ENCODE measurements at regions not wholly inside any gene's neighbourhood (a gene's known extent, or its start where the extent isn't known, plus 50 kb on each side); places are given as distances from the start of the nearest gene placed in this dataset.

DNA sequence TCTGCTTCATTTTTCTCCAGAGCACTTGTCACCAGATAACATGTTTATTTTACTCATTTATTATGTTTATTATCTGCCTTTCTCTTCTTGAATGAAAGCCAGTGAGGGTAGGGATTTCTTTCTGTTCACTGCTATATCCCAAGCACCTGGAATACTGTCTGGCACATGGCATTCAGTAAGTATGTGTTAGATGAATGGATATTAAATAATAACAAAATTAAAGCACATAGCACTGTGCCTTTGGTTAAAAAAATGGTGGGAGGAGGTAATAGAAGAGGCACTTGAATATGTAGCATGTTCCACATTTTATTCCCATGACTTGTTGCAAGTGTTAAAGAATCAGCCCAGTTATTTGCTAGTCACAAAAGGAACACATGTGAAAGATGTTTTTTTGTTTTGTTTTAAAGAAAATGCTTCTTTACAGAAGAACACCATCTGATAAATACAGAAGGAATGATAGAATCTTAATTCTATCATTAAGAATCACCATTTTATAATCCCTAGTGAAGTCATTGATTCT, 151.0 kb downstream of the DLEU7 start:
- Histone ChIP-seq H3K9me3 (ENCODE audit: low read depth, low read length, poor library complexity, severe bottlenecking) (no peaks in the 10 kb centered on the region), H3K4me3 (ENCODE audit: low read depth, low read length, poor library complexity, severe bottlenecking) (no peak overlapping the region), H3K36me3 (ENCODE audit: insufficient read depth, low read length, poor library complexity, severe bottlenecking) (no peaks in the 10 kb centered on the region), H3K27ac (ENCODE audit: low read depth, low read length, poor library complexity, severe bottlenecking) (no peak overlapping the region), H3K27me3 (replicated peaks; ENCODE audit: insufficient read depth, low read depth, low read length, poor library complexity) (no peaks in the 10 kb centered on the region), H3K4me1 (ENCODE audit: insufficient read depth, low read length, poor library complexity, severe bottlenecking) (no peaks in the 10 kb centered on the region)
- intact Hi-C loops (cut with micrococcal nuclease; ENCODE audit: unreplicated experiment), result no loop called here
- no TSS peak for BruUV-seq (replicated peaks)
- TF ChIP-seq EZH2 (IDR thresholded peaks at IDR 0.05; ENCODE audit: borderline replicate concordance, low read depth, low read length, poor library complexity, severe bottlenecking) (no peak), CTCF (conservative IDR thresholded peaks at IDR 0.05; ENCODE audit: low read depth, low read length) (no peak)
- DNase-seq (ENCODE audit: low spot score), result no peak
- CTCF ChIA-PET, result no interaction called here
- POLR2A ChIA-PET (ENCODE audit: low non-redundant PET), result no interaction called here

DNA sequence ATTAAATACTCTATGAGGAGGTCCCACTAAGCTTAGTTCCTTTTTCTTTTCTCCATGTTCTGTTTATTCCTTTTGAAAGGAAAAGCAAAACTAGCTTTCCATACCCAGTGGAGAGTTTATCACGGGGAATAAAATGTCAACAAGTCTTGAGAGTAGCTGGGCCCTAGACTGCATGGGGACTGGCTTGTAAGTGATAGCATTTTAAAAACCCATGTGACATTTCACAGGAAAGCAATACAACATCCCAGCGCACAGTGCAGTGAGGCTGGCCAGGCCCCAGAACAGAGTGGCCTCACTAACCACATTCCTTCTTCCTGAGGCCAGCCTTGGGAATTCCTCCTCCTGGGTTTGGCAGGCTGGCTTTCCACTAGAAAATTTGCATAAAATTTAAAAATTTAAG, 149.8 kb downstream of the DLEU7 start:
- CTCF ChIA-PET, result no interaction called here
- TF ChIP-seq EZH2 (IDR thresholded peaks at IDR 0.05; ENCODE audit: borderline replicate concordance, low read depth, low read length, poor library complexity, severe bottlenecking), result no peak
- TF ChIP-seq CTCF (conservative IDR thresholded peaks at IDR 0.05; ENCODE audit: low read depth, low read length), result no peak
- no peak overlapping the region for H3K27ac ChIP-seq (ENCODE audit: low read depth, low read length, poor library complexity, severe bottlenecking)
- H3K27me3 ChIP-seq (replicated peaks; ENCODE audit: insufficient read depth, low read depth, low read length, poor library complexity), result no peaks in the 10 kb centered on the region
- DNase-seq (ENCODE audit: low spot score), result no peak
- intact Hi-C loops (cut with micrococcal nuclease; ENCODE audit: unreplicated experiment), result no loop called here
- H3K9me3 ChIP-seq (ENCODE audit: low read depth, low read length, poor library complexity, severe bottlenecking), result no peaks in the 10 kb centered on the region
- BruUV-seq (replicated peaks), result no TSS peak
- no peak overlapping the region for H3K4me3 ChIP-seq (ENCODE audit: low read depth, low read length, poor library complexity, severe bottlenecking)
- H3K36me3 ChIP-seq (ENCODE audit: insufficient read depth, low read length, poor library complexity, severe bottlenecking), result no peaks in the 10 kb centered on the region
- POLR2A ChIA-PET (ENCODE audit: low non-redundant PET), result no interaction called here
- no peaks in the 10 kb centered on the region for H3K4me1 ChIP-seq (ENCODE audit: insufficient read depth, low read length, poor library complexity, severe bottlenecking)

DNA sequence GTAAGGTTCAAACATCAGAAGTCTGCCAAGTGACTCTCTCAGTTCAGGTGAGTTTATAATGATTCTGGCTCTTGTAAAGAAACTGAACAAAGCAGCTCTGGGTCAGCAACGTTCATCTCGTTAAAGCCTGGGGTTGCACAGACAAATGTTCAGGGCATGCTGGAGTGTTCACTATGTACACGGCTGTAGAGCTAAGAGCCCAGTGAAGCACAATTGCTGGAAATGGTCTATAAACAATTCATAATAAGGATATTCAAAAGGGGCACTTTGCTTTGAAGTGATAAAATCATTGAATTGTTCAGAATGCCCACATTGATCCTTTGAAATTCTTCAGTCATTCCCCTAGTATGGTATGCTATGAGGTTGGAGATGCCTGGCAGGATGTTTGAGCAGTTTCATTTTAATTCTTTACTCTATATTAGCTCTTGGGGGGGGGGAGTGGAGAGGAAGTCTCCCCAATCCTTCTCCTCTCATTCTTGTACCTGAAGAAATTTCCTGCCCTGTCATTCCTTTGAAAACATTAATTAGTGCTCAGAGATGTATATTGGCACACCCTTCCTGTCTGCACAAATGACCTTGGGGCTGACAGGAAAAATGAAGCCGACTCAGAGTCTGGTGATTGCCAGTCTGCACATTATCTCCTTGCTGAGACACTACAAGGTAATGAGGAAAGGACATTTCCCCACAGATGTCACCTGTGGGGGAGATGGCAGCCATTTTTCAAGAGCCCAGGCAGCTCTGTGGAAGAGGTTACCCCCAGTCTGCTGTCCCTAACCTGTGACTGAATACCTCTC, 145.5 kb downstream of the DLEU7 start:
- H3K36me3 ChIP-seq (ENCODE audit: insufficient read depth, low read length, poor library complexity, severe bottlenecking), result no peaks in the 10 kb centered on the region
- POLR2A ChIA-PET (ENCODE audit: low non-redundant PET), result no interaction called here
- no peaks in the 10 kb centered on the region for H3K4me1 ChIP-seq (ENCODE audit: insufficient read depth, low read length, poor library complexity, severe bottlenecking)
- H3K4me3 ChIP-seq (ENCODE audit: low read depth, low read length, poor library complexity, severe bottlenecking), result no peak overlapping the region
- DNase-seq (ENCODE audit: low spot score), result no peak
- CTCF ChIA-PET, result no interaction called here
- TF ChIP-seq CTCF (conservative IDR thresholded peaks at IDR 0.05; ENCODE audit: low read depth, low read length), result no peak
- TF ChIP-seq EZH2 (IDR thresholded peaks at IDR 0.05; ENCODE audit: borderline replicate concordance, low read depth, low read length, poor library complexity, severe bottlenecking), result no peak
- no peak overlapping the region for H3K27ac ChIP-seq (ENCODE audit: low read depth, low read length, poor library complexity, severe bottlenecking)
- H3K27me3 ChIP-seq (replicated peaks; ENCODE audit: insufficient read depth, low read depth, low read length, poor library complexity), result no peaks in the 10 kb centered on the region
- intact Hi-C loops (cut with micrococcal nuclease; ENCODE audit: unreplicated experiment), result no loop called here
- BruUV-seq (replicated peaks), result no TSS peak
- H3K9me3 ChIP-seq (ENCODE audit: low read depth, low read length, poor library complexity, severe bottlenecking), result no peaks in the 10 kb centered on the region
